ENCODE measurements at regions not wholly inside any gene's neighbourhood (a gene's known extent, or its start where the extent isn't known, plus 50 kb on each side); places are given as distances from the start of the nearest gene placed in this dataset.

DNA sequence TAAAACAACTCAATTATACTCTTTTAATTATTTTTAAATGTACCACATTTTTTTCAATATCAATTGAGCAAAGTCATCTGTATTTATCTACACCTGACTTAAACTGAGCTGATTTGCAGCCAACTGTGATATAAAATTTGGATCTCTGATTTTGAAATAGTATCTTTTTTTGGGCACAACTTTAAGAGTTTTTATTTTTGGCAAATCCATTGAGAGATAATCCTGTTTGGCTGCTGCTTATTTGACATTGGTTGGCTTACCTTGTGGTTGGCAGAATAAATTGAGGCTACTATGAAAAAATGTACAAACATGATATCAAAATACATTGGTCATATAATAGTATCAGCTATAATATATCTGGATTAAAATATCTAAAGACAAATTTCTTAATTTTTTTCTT is 656.0 kb upstream of the NDST4 start:
- H3K9me3 Mint-ChIP-seq (ENCODE audit: low read depth, unreplicated experiment) = no peaks in the 10 kb centered on the region
- H3K27me3 Mint-ChIP-seq (ENCODE audit: unreplicated experiment) = no peaks in the 10 kb centered on the region
- CTCF ChIA-PET = no interaction called here
- no TSS peak for BruUV-seq (replicated peaks)
- no peaks in the 10 kb centered on the region for H3K4me1 Mint-ChIP-seq (ENCODE audit: low read depth, unreplicated experiment)
- H3K27ac Mint-ChIP-seq (ENCODE audit: unreplicated experiment) = no peak overlapping the region
- TF ChIP-seq, protein P1, sequence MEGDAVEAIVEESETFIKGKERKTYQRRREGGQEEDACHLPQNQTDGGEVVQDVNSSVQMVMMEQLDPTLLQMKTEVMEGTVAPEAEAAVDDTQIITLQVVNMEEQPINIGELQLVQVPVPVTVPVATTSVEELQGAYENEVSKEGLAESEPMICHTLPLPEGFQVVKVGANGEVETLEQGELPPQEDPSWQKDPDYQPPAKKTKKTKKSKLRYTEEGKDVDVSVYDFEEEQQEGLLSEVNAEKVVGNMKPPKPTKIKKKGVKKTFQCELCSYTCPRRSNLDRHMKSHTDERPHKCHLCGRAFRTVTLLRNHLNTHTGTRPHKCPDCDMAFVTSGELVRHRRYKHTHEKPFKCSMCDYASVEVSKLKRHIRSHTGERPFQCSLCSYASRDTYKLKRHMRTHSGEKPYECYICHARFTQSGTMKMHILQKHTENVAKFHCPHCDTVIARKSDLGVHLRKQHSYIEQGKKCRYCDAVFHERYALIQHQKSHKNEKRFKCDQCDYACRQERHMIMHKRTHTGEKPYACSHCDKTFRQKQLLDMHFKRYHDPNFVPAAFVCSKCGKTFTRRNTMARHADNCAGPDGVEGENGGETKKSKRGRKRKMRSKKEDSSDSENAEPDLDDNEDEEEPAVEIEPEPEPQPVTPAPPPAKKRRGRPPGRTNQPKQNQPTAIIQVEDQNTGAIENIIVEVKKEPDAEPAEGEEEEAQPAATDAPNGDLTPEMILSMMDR (IDR thresholded peaks at IDR 0.05; ENCODE audit: unreplicated experiment) = no peak
- DNase-seq = no peak
- H3K4me3 Mint-ChIP-seq (ENCODE audit: low read depth, unreplicated experiment) = no peak overlapping the region
- no peaks in the 10 kb centered on the region for H3K36me3 Mint-ChIP-seq (ENCODE audit: insufficient read depth, unreplicated experiment)
- intact Hi-C loops (cut with micrococcal nuclease; ENCODE audit: unreplicated experiment) = no loop called here

DNA sequence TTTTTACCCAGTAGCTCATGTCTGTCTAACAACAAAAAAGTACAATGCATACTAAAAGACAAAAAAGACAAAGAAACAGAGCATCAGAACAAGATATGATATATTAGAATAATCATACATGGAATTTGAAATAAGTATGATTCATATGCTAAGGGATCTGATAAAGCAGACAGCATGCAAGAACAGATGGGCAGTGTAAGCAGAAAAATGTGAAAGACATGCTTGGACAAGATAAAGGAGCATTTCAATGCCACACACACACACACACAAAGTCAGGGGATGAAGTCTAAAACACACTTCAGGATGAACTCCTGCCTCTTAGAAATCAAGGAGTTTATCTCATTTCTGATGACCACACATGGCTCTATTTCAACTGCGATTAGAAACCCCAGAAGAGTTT is 649.6 kb upstream of the NDST4 start:
- no peaks in the 10 kb centered on the region for H3K4me1 Mint-ChIP-seq (ENCODE audit: low read depth, unreplicated experiment)
- TF ChIP-seq, protein P1 (IDR thresholded peaks at IDR 0.05; ENCODE audit: unreplicated experiment) = no peak
- H3K27ac Mint-ChIP-seq (ENCODE audit: unreplicated experiment) = no peak overlapping the region
- no peaks in the 10 kb centered on the region for H3K36me3 Mint-ChIP-seq (ENCODE audit: insufficient read depth, unreplicated experiment)
- no peaks in the 10 kb centered on the region for H3K27me3 Mint-ChIP-seq (ENCODE audit: unreplicated experiment)
- CTCF ChIA-PET = no interaction called here
- no peak for DNase-seq
- BruUV-seq (replicated peaks) = no TSS peak
- no peaks in the 10 kb centered on the region for H3K9me3 Mint-ChIP-seq (ENCODE audit: low read depth, unreplicated experiment)
- intact Hi-C loops (cut with micrococcal nuclease; ENCODE audit: unreplicated experiment) = no loop called here
- H3K4me3 Mint-ChIP-seq (ENCODE audit: low read depth, unreplicated experiment) = no peak overlapping the region

DNA sequence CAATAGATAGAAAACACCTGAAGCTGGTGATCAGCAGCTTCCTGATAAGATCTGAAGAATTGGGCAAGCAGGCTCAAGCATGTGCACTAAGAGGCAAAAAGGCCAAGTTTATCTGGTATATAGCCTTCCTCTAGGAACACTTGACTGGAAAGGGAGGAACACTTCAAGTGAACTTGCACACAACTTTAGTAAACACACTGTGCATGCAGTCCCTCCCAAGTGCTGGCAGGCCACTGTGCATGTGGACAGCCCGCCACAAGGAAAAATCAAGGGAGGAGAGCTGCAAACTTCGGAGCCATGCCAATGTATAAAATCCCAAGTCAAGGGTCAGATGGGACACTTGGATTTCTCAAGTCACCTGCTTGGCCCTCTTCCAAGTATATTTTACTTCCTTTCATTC is 645.8 kb upstream of the NDST4 start:
- no TSS peak for BruUV-seq (replicated peaks)
- Mint-ChIP-seq H3K4me3 (ENCODE audit: low read depth, unreplicated experiment) (no peak overlapping the region), H3K4me1 (ENCODE audit: low read depth, unreplicated experiment) (no peaks in the 10 kb centered on the region)

DNA sequence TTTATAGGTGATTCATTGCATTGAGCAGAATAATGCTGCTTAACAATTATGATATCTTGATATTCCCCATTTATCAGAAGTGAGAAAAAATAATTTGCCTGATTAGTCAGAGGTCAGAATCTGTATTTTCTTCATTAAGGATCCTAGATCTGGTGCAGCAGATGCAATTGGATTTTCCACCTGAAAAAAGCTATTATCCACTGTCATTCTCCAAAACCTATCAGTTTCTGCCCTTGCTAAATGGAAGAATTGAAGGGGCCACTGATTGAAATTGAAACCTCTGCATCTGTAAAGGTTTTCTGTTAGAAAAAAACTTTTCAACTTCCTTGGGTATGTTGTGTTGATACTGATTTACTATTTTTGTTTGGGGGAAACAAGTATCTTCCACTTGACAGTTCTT is 636.0 kb upstream of the NDST4 start:
- Mint-ChIP-seq H3K27ac (ENCODE audit: unreplicated experiment) (no peak overlapping the region), H3K4me3 (ENCODE audit: low read depth, unreplicated experiment) (no peak overlapping the region), H3K4me1 (ENCODE audit: low read depth, unreplicated experiment) (peaks cover 7% of the 10 kb centered on the region), H3K27me3 (ENCODE audit: unreplicated experiment) (no peaks in the 10 kb centered on the region), H3K9me3 (ENCODE audit: low read depth, unreplicated experiment) (peaks cover 4% of the 10 kb centered on the region), H3K36me3 (ENCODE audit: insufficient read depth, unreplicated experiment) (no peaks in the 10 kb centered on the region)
- intact Hi-C loops (cut with micrococcal nuclease; ENCODE audit: unreplicated experiment) = no loop called here
- no peak for DNase-seq
- TF ChIP-seq, protein P1 (IDR thresholded peaks at IDR 0.05; ENCODE audit: unreplicated experiment) = no peak
- BruUV-seq (replicated peaks) = no TSS peak
- CTCF ChIA-PET = no interaction called here

More for the DNA sequence above, 645.8 kb upstream of the NDST4 start:
- no peaks in the 10 kb centered on the region for H3K36me3 Mint-ChIP-seq (ENCODE audit: insufficient read depth, unreplicated experiment)
- intact Hi-C loops (cut with micrococcal nuclease; ENCODE audit: unreplicated experiment) = no loop called here
- no peaks in the 10 kb centered on the region for H3K9me3 Mint-ChIP-seq (ENCODE audit: low read depth, unreplicated experiment)
- no peaks in the 10 kb centered on the region for H3K27me3 Mint-ChIP-seq (ENCODE audit: unreplicated experiment)
- CTCF ChIA-PET = interaction anchor here (0.7 kb wide), 1 partner anchor 189 kb away, joined by 3 read pairs; no protein-coding TSS in a partner anchor
- no peak for DNase-seq
- TF ChIP-seq, protein P1 (IDR thresholded peaks at IDR 0.05; ENCODE audit: unreplicated experiment) = no peak
- no peak overlapping the region for H3K27ac Mint-ChIP-seq (ENCODE audit: unreplicated experiment)
